ENCODE measurements at regions not wholly inside any gene's neighbourhood (a gene's known extent, or its start where the extent isn't known, plus 50 kb on each side); places are given as distances from the start of the nearest gene placed in this dataset.

GRCh38 chr12:91882910-91883309 lies 262.7 kb downstream of the BTG1 start:
- CTCF ChIA-PET, result no interaction called here
- no CpG with 5 or more reads among the region's 4 CpGs for WGBS (ENCODE audit: insufficient coverage)
- ATAC-seq (ENCODE audit: low read depth), result no peak

GRCh38 chr12:91880528-91880927 lies 265.1 kb downstream of the BTG1 start:
- H3K4me1 ChIP-seq (ENCODE audit: control insufficient read depth in 2 of 2, insufficient read depth in 2 of 2, low read length in 2 of 2), result peaks cover 19 to 22% of the 10 kb centered on the region in 2 donors
- no peaks in the 10 kb centered on the region for H3K27me3 ChIP-seq (replicated peaks in 1 of 4; ENCODE audit: control extremely low read depth in 1 of 4, control insufficient read depth in 3 of 4, insufficient read depth in 4 of 4, low read length in 3 of 4)
- no peaks in the 10 kb centered on the region for H4K20me1 ChIP-seq (ENCODE audit: control insufficient read depth, insufficient read depth, low read length, poor library complexity, severe bottlenecking)
- no peak overlapping the region for H3K4me2 ChIP-seq (replicated peaks; ENCODE audit: low read depth, low read length, poor library complexity, severe bottlenecking)
- peaks cover 6% of the 10 kb centered on the region for H3K27me3 Mint-ChIP-seq
- H3K27ac ChIP-seq (ENCODE audit: low read length in 2 of 2), result no peak overlapping the region
- WGBS (ENCODE audit: insufficient coverage), result no CpG with 5 or more reads among the region's 1 CpG
- no peak for TF ChIP-seq CTCF (IDR thresholded peaks at IDR 0.05)
- TF ChIP-seq EZH2 (IDR thresholded peaks at IDR 0.05; ENCODE audit: borderline replicate concordance, insufficient read depth, low read depth, low read length, poor library complexity, severe bottlenecking), result no peak
- no peaks in the 10 kb centered on the region for H3K9me3 ChIP-seq (ENCODE audit: control extremely low read depth in 1 of 3, control insufficient read depth in 2 of 3, insufficient read depth in 1 of 3, low read length in 2 of 3)
- DNase-seq (no peak), ATAC-seq (ENCODE audit: low read depth) (no peak)
- no peak overlapping the region for H3K4me3 ChIP-seq (ENCODE audit: control extremely low read depth in 1 of 5, extremely low read depth in 1 of 5, insufficient read depth in 1 of 5, low read depth in 2 of 5, low read length in 4 of 5)
- no peaks in the 10 kb centered on the region for H3K79me2 ChIP-seq (ENCODE audit: control insufficient read depth, insufficient read depth, low read length)
- peaks cover 27% of the 10 kb centered on the region for H3K4me1 Mint-ChIP-seq
- no peak overlapping the region for H3K4me3 Mint-ChIP-seq
- no peak overlapping the region for H2AFZ ChIP-seq (ENCODE audit: insufficient read depth, low read depth, low read length, poor library complexity, severe bottlenecking)
- ChIA-PET CTCF (no interaction called here), POLR2A (no interaction called here)
- H3K9ac ChIP-seq (ENCODE audit: low read length), result no peak overlapping the region
- H3K27ac Mint-ChIP-seq, result no peak overlapping the region
- intact Hi-C loops (cut with micrococcal nuclease), result no loop called here
- no peaks in the 10 kb centered on the region for H3K9me3 Mint-ChIP-seq (ENCODE audit: insufficient read depth)
- H3K36me3 ChIP-seq (replicated peaks in 1 of 2; ENCODE audit: control extremely low read depth in 1 of 2, control insufficient read depth in 1 of 2, extremely low read depth in 1 of 2, insufficient read depth in 2 of 2, low read length in 1 of 2), result no peaks in the 10 kb centered on the region

More at GRCh38 chr12:91882910-91883309, 262.7 kb downstream of the BTG1 start:
- Mint-ChIP-seq H3K4me3 (no peak overlapping the region), H3K27ac (no peak overlapping the region), H3K4me1 (peaks cover 7% of the 10 kb centered on the region), H3K27me3 (peaks cover 6% of the 10 kb centered on the region), H3K9me3 (ENCODE audit: insufficient read depth) (no peaks in the 10 kb centered on the region)
- Histone ChIP-seq H3K27me3 (replicated peaks in 1 of 4; ENCODE audit: control extremely low read depth in 1 of 4, control insufficient read depth in 3 of 4, insufficient read depth in 4 of 4, low read length in 3 of 4) (no peaks in the 10 kb centered on the region), H2AFZ (ENCODE audit: insufficient read depth, low read depth, low read length, poor library complexity, severe bottlenecking) (no peak overlapping the region), H3K27ac (ENCODE audit: low read length in 2 of 2) (no peak overlapping the region), H4K20me1 (ENCODE audit: control insufficient read depth, insufficient read depth, low read length, poor library complexity, severe bottlenecking) (no peaks in the 10 kb centered on the region), H3K9ac (ENCODE audit: low read length) (no peak overlapping the region), H3K79me2 (ENCODE audit: control insufficient read depth, insufficient read depth, low read length) (no peaks in the 10 kb centered on the region), H3K4me1 (ENCODE audit: control insufficient read depth in 2 of 2, insufficient read depth in 2 of 2, low read length in 2 of 2) (peaks cover 2 to 3% of the 10 kb centered on the region in 2 donors), H3K9me3 (ENCODE audit: control extremely low read depth in 1 of 3, control insufficient read depth in 2 of 3, insufficient read depth in 1 of 3, low read length in 2 of 3) (no peaks in the 10 kb centered on the region), H3K4me3 (ENCODE audit: control extremely low read depth in 1 of 5, extremely low read depth in 1 of 5, insufficient read depth in 1 of 5, low read depth in 2 of 5, low read length in 4 of 5) (no peak overlapping the region), H3K4me2 (replicated peaks; ENCODE audit: low read depth, low read length, poor library complexity, severe bottlenecking) (no peak overlapping the region), H3K36me3 (replicated peaks in 1 of 2; ENCODE audit: control extremely low read depth in 1 of 2, control insufficient read depth in 1 of 2, extremely low read depth in 1 of 2, insufficient read depth in 2 of 2, low read length in 1 of 2) (no peaks in the 10 kb centered on the region)
- POLR2A ChIA-PET, result no interaction called here
- intact Hi-C loops (cut with micrococcal nuclease), result no loop called here
- no peak for DNase-seq
- TF ChIP-seq CTCF (IDR thresholded peaks at IDR 0.05) (no peak), EZH2 (IDR thresholded peaks at IDR 0.05; ENCODE audit: borderline replicate concordance, insufficient read depth, low read depth, low read length, poor library complexity, severe bottlenecking) (no peak)
